IPS-15b (cell line): ENCODE measurements at regions not wholly inside any gene's neighbourhood (a gene's known extent, or its start where the extent isn't known, plus 50 kb on each side); places are given as distances from the start of the nearest gene placed in this dataset.

ENCODE experiments used
- H3K27me3 ChIP-seq: one replicate; pipeline ENCODE4 v1.6.1; 2013; ENCODE audit warnings: low read length; ENCODE audit not compliant: control insufficient read depth, insufficient read depth
- H3K36me3 ChIP-seq: one replicate; pipeline ENCODE4 v1.6.1; 2013; ENCODE audit warnings: low read length; ENCODE audit not compliant: control insufficient read depth, insufficient read depth
- H3K4me1 ChIP-seq: one replicate; pipeline ENCODE4 v1.6.1; 2013; ENCODE audit warnings: mild to moderate bottlenecking, low read length; ENCODE audit not compliant: control insufficient read depth, insufficient read depth
- H3K4me3 ChIP-seq: one replicate; pipeline ENCODE4 v1.5.1; 2013; ENCODE audit warnings: low read depth, low read length
- H3K9ac ChIP-seq: one replicate; pipeline ENCODE4 v1.6.1; 2013; ENCODE audit warnings: low read depth, mild to moderate bottlenecking, low read length
- H3K9me3 ChIP-seq: one replicate; pipeline ENCODE4 v1.6.1; 2013; ENCODE audit warnings: mild to moderate bottlenecking, low read length; ENCODE audit not compliant: control insufficient read depth, insufficient read depth

DNA sequence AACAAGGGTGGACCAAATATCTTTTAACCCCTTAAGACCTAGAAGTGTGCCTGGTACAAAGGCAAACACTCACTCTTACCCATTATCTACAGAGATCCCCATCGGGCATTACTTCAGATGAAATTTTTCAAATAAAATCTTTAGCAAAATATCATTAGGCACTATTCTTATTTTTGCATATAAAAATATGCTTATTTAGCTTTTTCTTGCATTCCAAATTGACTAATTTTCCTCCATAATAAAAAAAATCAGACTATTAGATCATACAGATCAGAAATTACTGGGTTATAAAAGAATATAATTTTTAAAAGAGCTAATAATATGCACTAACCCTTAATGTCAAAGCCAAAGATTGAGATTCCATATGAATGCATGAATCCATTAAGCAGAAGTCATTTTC is 178.7 kb upstream of the SLC30A5 start:
- Histone ChIP-seq H3K36me3 (no peaks in the 10 kb centered on the region), H3K9ac (no peak overlapping the region), H3K9me3 (peaks cover 16% of the 10 kb centered on the region), H3K4me3 (no peak overlapping the region), H3K27me3 (no peaks in the 10 kb centered on the region), H3K4me1 (no peaks in the 10 kb centered on the region)

DNA sequence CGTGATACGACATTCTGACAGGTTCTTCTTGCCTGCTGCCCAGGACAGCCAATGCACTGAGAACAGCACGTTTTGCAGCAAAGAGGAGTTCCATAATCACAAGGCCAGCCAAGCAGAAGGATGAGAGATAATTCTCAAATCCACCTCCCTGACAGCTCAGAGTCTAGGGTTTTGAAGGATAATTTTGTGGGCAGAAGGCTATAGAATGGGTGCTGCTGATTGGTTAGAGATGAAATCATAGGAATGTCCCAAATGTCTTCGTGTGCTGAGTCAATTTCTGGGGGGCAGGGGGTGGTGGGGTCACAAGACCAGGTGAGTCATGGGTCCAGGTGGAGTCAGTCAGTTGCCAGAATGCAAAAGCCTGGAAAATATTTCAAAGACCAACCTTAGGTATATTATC is 175.5 kb upstream of the SLC30A5 start:
- H3K9me3 ChIP-seq, result peaks cover 16% of the 10 kb centered on the region
- H3K4me3 ChIP-seq, result no peak overlapping the region
- H3K27me3 ChIP-seq, result no peaks in the 10 kb centered on the region
- H3K9ac ChIP-seq, result no peak overlapping the region
- no peaks in the 10 kb centered on the region for H3K36me3 ChIP-seq
- peaks cover 7% of the 10 kb centered on the region for H3K4me1 ChIP-seq

DNA sequence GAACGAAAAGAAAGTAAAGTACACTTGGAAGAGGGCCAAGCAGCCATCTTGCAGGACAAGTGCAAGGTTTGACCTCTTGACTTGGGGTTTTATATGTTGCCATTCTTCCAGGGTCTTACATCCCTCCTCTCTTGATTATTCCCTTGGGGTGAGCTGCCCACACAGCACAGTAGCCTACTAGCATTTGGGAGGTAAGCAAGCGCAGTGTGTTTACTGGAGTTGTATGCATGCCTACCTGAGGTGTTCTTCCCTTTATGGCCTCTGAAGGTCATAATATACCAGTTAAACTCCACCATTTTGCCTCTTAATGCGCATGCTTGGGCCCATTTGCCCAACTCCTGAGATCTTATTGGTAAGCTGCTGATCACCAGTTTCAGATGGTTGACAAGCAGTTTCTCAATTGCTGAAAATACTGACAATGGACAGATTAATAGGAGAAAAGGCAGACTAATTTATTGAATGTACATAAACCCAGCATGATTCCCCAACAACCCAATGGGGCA is 173.8 kb upstream of the SLC30A5 start:
- no peaks in the 10 kb centered on the region for H3K27me3 ChIP-seq
- peaks cover 16% of the 10 kb centered on the region for H3K9me3 ChIP-seq
- H3K4me1 ChIP-seq, result peaks cover 14% of the 10 kb centered on the region
- H3K9ac ChIP-seq, result no peak overlapping the region
- H3K4me3 ChIP-seq, result no peak overlapping the region
- H3K36me3 ChIP-seq, result no peaks in the 10 kb centered on the region

DNA sequence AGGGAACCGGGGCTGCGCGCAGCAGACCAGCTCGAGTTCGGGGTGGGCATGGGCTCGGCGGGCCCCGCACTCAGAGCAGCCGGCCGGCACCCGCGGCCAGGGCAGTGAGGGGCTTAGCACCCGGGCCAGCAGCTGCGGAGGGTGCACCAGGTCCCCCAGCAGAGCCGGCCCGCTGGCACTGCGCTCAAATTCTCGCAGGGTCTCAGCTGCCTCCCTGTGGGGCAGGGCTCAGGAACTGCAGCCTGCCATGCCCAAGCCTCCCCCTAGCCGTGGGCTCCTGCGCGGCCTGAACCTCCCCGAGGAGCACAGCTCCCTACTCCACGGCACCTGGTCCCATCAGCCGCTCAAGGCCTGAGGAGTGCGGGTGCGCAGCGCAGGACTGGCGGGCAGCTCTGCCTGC is 172.9 kb upstream of the SLC30A5 start:
- H3K4me3 ChIP-seq, result no peak overlapping the region
- peaks cover 14% of the 10 kb centered on the region for H3K4me1 ChIP-seq
- H3K27me3 ChIP-seq, result no peaks in the 10 kb centered on the region
- H3K9me3 ChIP-seq, result peaks cover 16% of the 10 kb centered on the region
- no peaks in the 10 kb centered on the region for H3K36me3 ChIP-seq
- no peak overlapping the region for H3K9ac ChIP-seq

DNA sequence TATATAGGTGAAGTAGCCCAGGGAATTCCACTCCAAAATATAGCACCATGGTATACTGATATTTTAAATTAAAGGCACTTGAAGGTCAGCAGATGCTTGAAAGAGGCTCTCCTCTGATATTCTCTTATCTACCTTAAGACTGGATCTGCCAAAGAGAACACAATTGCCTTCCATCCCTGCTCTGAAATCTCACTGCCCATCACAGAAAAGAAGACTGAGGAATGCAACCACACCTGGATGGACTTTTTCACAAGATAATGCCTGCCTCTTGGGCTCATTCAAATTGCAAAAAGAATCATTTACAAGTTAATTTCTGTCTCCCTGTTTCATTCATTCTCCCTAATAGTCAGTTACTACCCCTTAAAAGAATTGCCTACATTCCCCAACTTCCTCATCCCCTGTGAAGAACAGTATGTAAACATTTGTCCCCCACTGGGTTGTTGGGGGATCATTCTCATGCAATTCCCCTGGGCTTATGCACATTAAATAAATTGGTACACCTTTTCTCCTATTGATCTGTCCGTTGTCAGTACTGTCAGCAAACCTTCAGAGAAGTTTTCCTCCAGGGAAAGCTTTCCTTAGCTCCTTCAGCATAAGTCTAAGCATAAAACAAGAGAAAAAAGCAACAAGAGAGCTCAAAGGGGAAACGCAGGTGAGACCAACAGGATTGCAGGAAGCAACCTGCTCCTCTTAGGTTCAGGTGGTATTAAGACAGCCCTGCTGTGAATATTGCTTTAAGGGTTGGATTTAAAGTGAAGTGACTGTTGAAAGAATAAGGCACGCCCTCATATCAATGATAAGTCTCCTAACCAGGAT is 171.4 kb upstream of the SLC30A5 start:
- Histone ChIP-seq H3K36me3 (no peaks in the 10 kb centered on the region), H3K4me3 (no peak overlapping the region), H3K4me1 (peaks cover 14% of the 10 kb centered on the region), H3K9ac (no peak overlapping the region), H3K27me3 (no peaks in the 10 kb centered on the region), H3K9me3 (peaks cover 16% of the 10 kb centered on the region)

DNA sequence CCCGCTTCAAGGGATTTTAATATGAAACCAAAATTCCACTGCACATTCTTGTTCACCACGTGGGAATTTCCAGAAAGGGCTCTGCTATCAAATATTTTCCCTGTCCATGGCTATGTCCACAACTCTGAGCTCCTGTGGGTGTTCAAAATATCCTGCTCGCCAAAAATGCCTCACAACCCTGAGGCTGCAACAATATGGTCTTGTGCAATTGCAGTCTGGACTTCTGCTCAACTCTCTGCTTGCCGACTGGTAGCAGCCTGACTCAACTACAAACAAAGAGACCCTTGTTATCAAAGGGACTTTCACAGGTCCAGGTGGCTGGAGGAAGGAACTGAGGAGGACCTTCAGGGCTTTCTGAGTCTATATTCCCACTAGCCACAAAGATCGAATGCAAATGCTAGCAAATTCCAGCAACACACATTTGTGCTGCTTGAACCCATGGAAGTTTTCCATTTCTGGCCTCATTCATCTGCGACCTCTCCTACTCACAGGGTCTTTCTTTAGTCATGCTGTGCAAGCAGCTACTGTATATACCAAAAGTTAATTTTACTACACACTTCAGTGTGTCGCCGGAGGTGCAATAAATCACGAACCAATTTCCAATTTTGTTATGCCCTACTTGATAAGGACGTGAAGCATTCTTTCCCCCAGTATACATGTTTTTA is 169.2 kb upstream of the SLC30A5 start:
- peaks cover 5% of the 10 kb centered on the region for H3K9me3 ChIP-seq
- peaks cover 14% of the 10 kb centered on the region for H3K4me1 ChIP-seq
- H3K4me3 ChIP-seq, result no peak overlapping the region
- no peaks in the 10 kb centered on the region for H3K27me3 ChIP-seq
- H3K9ac ChIP-seq, result no peak overlapping the region
- H3K36me3 ChIP-seq, result no peaks in the 10 kb centered on the region

DNA sequence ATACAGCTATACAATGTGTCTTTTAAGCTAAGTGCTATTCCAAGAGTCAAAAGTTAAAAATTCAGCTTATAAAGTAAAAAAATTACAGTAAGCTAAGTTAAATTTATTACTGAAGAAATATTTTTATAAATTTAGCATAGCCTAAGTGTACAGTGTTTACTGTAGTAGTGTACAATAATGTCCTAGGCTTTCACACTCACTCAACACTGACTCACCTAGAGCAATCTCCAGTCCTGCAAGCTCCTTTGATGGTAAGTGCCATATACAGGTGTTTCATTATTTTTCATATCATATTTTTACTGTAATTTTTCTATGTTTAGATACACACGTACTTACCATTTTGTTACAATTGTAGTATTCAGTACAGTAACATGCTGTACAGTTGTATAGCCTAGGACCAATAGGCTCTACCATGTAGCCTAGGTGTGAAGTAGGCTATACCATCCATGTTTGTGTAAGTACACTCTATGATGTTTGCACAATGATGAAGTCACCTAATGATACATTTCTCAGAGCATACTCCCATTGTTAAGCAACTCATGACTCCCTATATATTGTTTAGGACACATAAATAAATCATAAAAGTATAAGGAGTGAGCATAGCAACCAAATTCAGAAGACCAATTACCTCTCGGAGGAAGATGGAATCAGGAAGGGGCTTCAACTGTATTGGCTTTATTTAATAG is 165.1 kb upstream of the SLC30A5 start:
- Histone ChIP-seq H3K4me3 (no peak overlapping the region), H3K9ac (no peak overlapping the region), H3K4me1 (peaks cover 3% of the 10 kb centered on the region), H3K27me3 (no peaks in the 10 kb centered on the region), H3K36me3 (no peaks in the 10 kb centered on the region), H3K9me3 (peaks cover 34% of the 10 kb centered on the region)

DNA sequence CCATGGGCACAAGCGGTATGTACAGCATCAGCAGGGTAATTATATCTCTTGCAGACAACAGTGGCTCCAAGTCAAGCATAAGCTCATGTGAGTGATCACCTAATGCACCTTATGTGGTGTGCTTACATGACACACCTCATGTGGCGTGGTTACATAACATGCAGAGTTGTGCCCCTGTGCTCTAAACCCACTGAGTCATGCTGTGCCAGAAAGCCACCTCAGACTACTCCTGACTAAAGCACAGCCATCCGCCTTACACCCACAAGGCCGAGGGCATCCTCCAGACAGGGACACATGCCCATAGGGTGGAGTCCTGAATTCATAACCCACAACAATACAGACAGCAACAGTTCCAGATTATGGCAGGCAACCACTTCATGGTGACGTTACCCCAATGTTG is 163.7 kb upstream of the SLC30A5 start:
- no peaks in the 10 kb centered on the region for H3K27me3 ChIP-seq
- H3K36me3 ChIP-seq, result no peaks in the 10 kb centered on the region
- no peaks in the 10 kb centered on the region for H3K4me1 ChIP-seq
- H3K4me3 ChIP-seq, result no peak overlapping the region
- peaks cover 37% of the 10 kb centered on the region for H3K9me3 ChIP-seq
- H3K9ac ChIP-seq, result no peak overlapping the region

DNA sequence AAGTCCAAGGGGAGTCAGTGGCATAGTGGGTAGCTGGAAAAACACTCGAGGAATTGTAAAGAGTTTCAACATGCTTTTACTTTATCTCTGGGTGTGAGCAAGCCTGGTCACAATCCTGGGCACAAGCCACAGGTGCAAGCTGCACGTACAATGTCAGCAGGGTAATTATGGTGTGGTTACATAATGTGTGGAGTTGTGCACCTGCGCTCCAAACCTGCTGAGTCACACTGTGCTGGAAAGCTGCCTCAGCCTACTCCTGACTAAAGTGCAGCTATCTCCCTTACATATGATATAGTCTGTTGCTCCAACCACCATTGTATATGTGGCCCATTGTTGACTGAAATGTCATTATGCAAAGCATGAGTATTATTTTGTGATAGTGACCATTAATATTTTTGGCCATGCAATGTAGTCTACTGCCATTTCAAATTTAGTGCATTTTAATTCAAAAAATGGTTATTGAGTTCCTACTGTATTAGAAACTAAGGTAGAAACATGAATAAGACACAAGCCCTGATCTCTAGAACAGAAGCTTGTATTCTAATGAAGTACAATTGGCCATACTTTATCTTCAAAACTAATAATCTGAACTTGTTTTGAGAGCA is 160.9 kb upstream of the SLC30A5 start:
- no peaks in the 10 kb centered on the region for H3K4me1 ChIP-seq
- no peaks in the 10 kb centered on the region for H3K36me3 ChIP-seq
- H3K4me3 ChIP-seq, result no peak overlapping the region
- peaks cover 37% of the 10 kb centered on the region for H3K9me3 ChIP-seq
- no peaks in the 10 kb centered on the region for H3K27me3 ChIP-seq
- no peak overlapping the region for H3K9ac ChIP-seq

DNA sequence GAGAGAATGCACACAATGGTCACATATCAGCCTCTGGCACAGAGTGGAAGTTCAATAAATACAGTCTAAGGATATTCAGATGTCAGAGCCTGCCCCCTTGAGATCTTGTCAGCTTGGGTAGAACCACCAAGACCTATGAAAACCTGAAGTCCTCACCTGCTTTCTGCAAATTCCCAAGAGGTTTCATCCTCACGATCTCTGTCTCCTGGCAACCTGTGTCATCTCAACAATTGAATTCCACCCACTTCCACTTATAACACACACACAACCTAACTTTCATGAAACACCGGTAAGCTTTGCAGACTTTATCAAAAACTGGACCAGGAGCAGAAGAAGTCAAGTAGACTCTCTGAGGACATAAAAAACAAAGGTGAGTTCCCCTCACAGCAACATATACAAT is 151.6 kb upstream of the SLC30A5 start:
- H3K4me1 ChIP-seq, result no peaks in the 10 kb centered on the region
- H3K36me3 ChIP-seq, result no peaks in the 10 kb centered on the region
- H3K9ac ChIP-seq, result no peak overlapping the region
- H3K4me3 ChIP-seq, result no peak overlapping the region
- no peaks in the 10 kb centered on the region for H3K27me3 ChIP-seq
- H3K9me3 ChIP-seq, result no peaks in the 10 kb centered on the region

DNA sequence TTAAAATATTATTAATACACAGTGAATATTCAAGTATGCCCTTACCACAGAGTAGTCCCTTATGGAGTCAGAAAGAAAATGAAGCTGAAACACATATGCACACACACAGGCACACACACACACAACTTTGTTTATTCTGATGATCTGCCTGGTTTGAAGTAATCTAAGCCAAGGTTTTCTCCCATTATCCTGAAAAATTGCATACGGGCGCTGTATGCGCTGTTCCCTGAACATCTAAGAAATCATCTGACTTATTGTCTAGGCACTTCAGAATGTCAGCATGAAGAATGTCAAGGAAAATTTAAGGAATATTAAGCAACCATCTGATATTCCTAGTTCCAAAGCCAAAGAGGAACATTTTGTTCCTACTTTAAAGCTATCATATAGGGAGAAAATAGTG is 147.1 kb upstream of the SLC30A5 start:
- Histone ChIP-seq H3K9me3 (no peaks in the 10 kb centered on the region), H3K36me3 (no peaks in the 10 kb centered on the region), H3K9ac (no peak overlapping the region), H3K4me3 (no peak overlapping the region), H3K27me3 (no peaks in the 10 kb centered on the region), H3K4me1 (no peaks in the 10 kb centered on the region)
